GM19193 (cell line): ENCODE measurements at regions not wholly inside any gene's neighbourhood (a gene's known extent, or its start where the extent isn't known, plus 50 kb on each side); places are given as distances from the start of the nearest gene placed in this dataset.

Experiments used
- POLR2A ChIP-seq: IDR thresholded peaks from 4 replicates; pipeline ENCODE4 v1.6.1; 2011; ENCODE audit not compliant: insufficient read depth, insufficient read length; ENCODE audit errors: extremely low read depth

- no peak for TF ChIP-seq POLR2A
These were observed 372.8 kb upstream of the TBL1XR1 start for GRCh38 chr3:177569875-177570657.

GRCh38 chr3:177571271-177571943, 374.1 kb upstream of the TBL1XR1 start:
- no peak for TF ChIP-seq POLR2A

- no peak for TF ChIP-seq POLR2A
These were observed 374.6 kb upstream of the TBL1XR1 start for GRCh38 chr3:177571944-177572315.

- TF ChIP-seq POLR2A = no peak
These were observed 377.1 kb upstream of the TBL1XR1 start for GRCh38 chr3:177574222-177574856.

- no peak for TF ChIP-seq POLR2A
These were observed 379.5 kb upstream of the TBL1XR1 start for GRCh38 chr3:177576746-177577145.

- TF ChIP-seq POLR2A = no peak
These were observed 381.2 kb upstream of the TBL1XR1 start for GRCh38 chr3:177578488-177578887.

GRCh38 chr3:177579419-177579818, 382.1 kb upstream of the TBL1XR1 start:
- no peak for TF ChIP-seq POLR2A

GRCh38 chr3:177580437-177580836, 383.2 kb upstream of the TBL1XR1 start:
- no peak for TF ChIP-seq POLR2A

- no peak for TF ChIP-seq POLR2A
These were observed 388.0 kb upstream of the TBL1XR1 start for GRCh38 chr3:177585271-177585670.

GRCh38 chr3:177589041-177589650, 391.9 kb upstream of the TBL1XR1 start:
- no peak for TF ChIP-seq POLR2A

- no peak for TF ChIP-seq POLR2A
These were observed 392.7 kb upstream of the TBL1XR1 start for GRCh38 chr3:177589911-177590381.

GRCh38 chr3:177590826-177591225, 393.5 kb upstream of the TBL1XR1 start:
- TF ChIP-seq POLR2A = no peak

- TF ChIP-seq POLR2A = no peak
These were observed 394.1 kb upstream of the TBL1XR1 start for GRCh38 chr3:177591379-177591778.

- TF ChIP-seq POLR2A = no peak
These were observed 396.8 kb upstream of the TBL1XR1 start for GRCh38 chr3:177594096-177594495.

GRCh38 chr3:177595530-177596188, 398.4 kb upstream of the TBL1XR1 start:
- no peak for TF ChIP-seq POLR2A
